ENCODE measurements at regions not wholly inside any gene's neighbourhood (a gene's known extent, or its start where the extent isn't known, plus 50 kb on each side); places are given as distances from the start of the nearest gene placed in this dataset.

DNA sequence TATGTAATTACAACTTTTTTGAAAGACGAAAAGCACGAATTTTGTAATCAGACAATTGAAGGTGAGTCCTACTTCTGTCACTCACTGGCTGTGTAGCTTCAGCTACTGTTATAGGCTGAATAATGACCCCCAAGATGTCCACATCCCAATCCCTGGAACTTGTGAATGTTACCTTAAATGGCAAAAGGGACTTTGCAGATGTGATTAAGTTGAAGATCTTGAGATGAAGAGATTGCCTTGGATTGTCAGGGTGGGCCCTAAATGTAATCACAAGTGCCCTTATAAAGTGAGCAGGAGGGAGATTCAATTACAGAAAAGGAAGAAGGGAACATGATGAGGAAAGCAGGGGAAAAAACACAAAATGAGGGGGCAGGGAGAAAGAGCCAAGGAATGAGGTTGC, 326.2 kb upstream of the MSX2 start:
- no peak for DNase-seq (ENCODE audit: low read depth in 4 of 4, low spot score in 3 of 4)

DNA sequence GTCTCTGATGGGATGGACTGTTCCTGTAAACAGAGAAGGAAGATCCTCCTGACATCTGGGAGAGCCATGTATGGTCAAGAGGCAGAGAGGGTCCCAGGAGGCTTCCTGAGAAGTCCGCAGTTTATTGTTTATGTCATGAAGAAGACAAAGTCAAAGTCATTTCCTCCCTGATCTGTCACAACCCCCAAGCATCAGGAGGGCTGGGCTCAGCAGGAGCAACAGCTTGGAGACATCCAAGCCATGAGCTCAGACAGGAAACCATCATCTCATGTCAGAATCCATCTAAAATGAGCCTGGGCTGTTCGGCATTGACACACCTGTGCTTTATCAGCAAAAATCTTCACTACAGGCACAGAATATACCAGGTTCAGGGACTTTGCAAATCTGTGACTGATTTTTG, 325.0 kb upstream of the MSX2 start:
- no peak for DNase-seq (ENCODE audit: low read depth in 4 of 4, low spot score in 3 of 4)

DNA sequence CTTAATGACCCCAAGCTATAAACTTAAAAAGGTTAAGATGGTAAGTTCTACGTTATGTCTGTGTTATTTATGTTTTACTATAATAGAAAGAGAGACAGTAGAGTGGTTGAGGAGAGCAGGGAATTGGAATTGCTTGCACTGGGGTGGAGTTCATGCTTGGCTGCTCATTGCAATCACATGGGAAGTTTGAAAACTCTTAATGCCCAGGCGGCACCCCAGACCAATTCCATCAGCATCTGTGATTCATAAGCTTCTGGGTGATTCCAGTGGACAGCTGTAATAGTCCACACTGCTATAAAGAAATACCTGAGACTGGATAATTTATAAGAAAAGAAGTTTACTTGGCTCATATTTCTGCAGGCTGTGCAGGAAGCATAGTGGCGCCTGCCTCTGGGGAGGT, 323.9 kb upstream of the MSX2 start:
- no peak for DNase-seq (ENCODE audit: low read depth in 4 of 4, low spot score in 3 of 4)

DNA sequence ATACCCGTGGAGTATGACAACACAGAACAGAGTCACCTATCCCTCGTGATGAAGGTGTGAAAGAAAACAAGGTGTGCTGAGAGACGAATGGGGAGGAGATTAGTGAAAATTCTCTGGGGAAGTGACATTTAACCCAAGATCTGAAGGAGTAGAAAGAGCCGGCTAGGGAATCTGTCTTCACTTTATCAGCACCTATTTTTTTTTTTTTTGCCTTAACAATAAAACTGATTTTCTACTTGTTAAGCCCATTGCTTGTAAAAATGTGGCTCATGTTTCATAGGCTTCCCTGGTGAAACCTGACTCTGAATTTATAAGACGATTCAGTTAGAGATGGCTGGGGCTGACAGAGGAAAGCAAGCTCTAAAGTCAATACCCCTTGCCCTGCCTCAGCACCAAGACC, 322.6 kb upstream of the MSX2 start:
- no peak for DNase-seq (ENCODE audit: low read depth in 4 of 4, low spot score in 3 of 4)

DNA sequence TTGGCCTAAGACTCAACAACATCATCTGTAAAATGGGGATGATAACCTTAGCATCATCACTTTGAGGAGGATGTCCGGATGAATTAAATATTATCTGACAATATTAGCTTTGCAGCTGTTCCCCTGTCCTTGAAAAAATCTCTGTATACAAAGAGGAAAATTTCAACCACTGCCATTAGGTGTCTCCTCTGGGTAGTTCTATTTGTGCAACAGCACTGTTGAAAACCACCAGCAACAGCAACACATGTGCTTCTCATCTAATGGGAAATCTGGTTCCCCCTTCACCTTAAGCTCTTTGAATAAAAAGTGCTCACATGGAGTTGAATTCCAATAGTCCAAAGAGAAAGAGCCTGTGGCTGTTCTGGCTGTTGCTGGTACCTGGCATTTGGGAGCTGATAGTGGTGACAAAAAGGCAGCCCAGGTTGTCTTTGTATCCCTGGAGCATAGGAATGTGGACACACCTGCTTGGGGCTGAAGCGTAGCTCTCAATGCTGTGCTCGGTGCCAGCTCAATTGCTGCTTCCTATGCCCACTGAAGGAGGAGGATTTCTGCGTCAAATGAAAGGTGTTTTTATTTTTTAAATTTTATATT, 322.1 kb upstream of the MSX2 start:
- no peak for DNase-seq (ENCODE audit: low read depth in 4 of 4, low spot score in 3 of 4)

DNA sequence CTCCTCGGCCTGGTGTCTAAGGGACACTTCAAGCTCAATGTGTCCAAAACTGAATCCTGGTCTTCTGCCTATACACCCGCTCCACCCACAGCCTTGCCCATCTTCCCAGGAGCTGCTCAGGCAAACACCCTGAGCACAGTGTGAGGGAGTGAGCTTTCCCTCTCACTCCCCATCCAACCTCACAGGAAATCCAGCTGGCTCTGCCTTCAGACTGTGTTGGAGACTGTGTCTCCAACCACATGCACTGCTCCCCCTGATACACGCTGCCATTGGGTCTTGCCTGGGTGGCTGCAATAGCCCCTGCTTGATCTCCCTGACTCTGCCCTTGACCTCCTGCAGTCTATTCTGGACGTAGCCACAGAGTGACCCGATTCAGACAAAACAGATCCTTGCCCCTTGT, 319.5 kb upstream of the MSX2 start:
- DNase-seq (ENCODE audit: low read depth in 4 of 4, low spot score in 3 of 4), result no peak

DNA sequence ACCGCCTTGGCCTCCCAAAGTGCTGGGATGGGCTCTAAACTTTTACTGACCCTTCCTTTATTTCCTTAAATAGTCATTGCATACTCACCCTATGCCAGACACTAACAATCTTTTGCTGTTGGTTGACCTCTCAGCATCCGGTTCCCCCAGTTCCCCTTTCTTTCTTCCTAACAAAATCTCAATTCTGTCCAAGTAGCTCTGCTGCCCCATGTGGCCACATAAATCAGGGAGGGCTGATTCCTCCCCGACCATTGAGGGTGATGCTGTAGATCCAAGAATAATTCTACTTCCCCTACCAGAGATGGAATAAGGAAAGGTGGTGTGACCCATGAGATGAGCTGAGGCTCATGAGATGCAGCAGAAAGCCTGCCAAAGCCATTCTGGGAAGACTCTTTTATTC, 315.3 kb upstream of the MSX2 start:
- no peak for DNase-seq (ENCODE audit: low read depth in 4 of 4, low spot score in 3 of 4)

DNA sequence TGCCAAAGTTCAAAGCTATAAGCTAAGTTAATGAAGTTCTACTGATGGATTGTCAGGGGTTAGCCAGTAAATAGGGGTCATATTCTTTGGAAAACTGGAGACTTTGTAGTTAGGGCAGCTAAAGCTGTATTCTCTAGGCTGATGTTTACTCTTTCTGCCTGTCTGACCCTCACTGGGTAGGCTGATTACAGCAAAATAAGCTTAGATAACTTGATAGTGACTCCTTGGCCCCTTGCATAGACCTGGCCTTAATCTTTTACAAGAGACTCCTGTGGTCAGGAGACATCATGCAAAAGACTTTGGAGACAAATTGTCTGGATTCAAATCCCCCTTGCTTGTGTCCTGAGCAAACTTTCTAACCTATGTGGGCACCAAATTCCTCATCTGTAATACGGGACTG, 314.4 kb upstream of the MSX2 start:
- no peak for DNase-seq (ENCODE audit: low read depth in 4 of 4, low spot score in 3 of 4)

DNA sequence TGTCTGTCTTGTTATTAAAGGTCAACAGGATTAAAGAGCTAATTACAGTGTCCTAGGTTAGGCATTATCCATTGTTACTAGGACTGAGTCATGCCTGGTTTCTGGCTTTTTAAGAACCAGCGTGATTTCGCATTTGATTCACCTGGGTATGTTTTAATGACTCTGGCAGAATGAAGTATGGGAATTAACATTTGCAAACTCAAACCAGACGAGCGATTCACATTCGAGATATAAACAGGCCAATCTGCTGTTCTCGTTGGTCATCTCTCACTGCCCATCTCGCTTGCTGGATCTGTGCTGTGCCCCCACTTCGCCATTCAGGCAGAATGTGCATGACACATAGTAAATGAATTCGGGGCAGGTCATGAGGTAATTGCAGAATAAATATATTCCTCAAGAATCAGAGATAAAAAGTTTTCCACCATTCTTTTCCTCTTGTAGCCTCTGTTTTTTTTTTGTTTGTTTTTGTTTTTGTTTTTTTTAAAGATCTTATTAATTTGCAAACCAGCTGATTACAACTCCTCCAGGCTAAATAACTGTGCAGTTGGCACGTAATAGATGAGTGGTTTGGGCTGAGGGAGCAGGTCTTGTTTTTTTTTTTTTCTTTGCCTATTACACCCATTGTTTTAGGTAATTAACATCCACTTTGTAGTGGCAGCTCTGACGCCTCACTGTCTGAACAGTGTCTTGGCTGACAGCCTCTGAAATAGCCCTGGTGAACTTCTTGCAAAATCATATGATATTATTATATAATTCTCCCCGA, 313.5 kb upstream of the MSX2 start:
- no peak for DNase-seq (ENCODE audit: low read depth in 4 of 4, low spot score in 3 of 4)

DNA sequence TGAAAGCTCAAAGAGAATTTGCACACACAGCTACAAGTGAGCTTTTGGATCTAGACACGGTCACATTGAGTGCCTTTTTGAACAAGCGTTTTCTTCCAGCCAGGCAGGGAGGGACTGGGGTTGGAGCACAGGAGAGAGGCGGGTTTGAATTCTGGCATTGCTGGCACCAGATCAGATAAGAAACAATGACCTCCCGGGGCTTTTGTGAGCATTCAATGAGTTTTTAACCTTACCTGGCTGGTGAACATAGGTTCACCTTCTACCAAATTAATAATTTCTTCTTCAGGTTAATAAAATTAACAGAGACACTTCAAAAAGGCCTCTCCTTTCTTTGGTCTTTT, 312.9 kb upstream of the MSX2 start:
- DNase-seq (ENCODE audit: low read depth in 4 of 4, low spot score in 3 of 4), result no peak

DNA sequence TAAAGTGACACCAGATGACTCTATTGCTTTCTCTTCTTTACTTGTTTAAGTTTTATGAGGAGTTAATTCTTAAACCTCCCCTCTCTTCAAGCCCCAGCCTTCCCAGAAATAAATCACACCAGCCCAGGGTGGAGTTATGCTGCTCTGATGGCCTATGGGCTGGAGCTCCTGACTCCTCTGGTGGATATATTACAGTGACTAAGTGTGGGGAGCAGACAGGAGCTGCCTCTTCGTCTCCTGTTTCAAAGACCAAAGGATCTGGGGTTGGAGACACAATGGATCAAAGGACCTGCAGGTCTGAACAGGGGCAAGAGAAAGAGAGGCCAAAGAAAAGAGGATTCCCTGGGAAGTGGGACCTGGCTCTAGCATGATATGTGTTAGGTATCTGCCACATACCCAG, 312.0 kb upstream of the MSX2 start:
- peak in 1 of 4 donors; percentile 23 for DNase-seq (ENCODE audit: low read depth in 4 of 4, low spot score in 3 of 4)

DNA sequence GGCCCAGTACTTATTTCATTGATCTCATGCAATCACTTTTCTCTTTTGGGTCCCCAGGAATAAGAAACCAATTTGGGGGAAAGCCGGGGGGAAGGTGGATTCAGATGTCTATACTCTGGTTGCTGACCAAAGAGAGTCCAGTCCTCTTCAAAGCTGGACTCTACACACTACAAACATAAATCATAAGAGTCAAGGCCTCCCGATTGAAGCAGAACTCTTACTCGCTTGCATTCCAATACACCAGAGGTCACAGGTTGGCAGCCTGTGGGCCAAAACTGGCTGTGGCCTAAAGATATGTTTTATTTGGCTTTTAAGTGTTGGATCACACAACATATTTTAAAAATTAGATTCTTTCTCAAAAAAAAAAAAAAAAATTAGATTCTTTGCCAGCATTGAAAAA, 311.4 kb upstream of the MSX2 start:
- no peak for DNase-seq (ENCODE audit: low read depth in 4 of 4, low spot score in 3 of 4)

DNA sequence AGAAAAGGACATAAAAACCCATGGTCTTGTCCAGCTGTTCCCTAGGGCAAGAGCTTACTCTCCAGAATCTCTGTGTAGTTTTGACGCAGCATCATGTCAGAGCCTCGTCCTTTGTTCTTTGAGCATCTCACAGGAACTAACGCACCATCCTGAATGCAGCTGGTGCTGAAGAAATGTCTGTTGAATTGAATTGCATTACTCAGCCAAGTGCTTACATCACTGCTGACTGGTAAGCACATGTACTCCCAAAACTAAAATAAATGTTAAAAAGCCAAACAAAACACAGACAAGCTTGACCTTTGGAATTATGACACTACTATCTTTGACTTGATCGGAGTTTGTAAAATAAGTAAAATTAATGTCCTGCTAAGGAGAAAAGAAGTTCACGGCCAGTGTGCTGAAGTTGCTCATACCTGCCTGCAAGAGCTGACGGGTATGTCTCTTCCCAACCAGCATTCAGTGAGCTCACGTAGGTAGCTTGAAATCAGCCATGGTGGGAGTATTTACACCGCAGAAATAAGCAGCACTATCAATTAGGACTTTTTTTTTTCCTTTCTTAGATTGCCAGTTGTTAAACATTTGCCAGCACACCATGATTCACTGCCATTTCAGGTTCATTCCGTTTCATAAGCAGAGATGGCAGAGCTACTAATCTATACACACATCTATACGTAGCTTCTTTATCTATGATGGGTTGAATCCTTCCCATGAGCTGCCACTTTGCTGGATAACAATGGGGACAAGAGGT, 310.6 kb upstream of the MSX2 start:
- DNase-seq (ENCODE audit: low read depth in 4 of 4, low spot score in 3 of 4), result no peak

DNA sequence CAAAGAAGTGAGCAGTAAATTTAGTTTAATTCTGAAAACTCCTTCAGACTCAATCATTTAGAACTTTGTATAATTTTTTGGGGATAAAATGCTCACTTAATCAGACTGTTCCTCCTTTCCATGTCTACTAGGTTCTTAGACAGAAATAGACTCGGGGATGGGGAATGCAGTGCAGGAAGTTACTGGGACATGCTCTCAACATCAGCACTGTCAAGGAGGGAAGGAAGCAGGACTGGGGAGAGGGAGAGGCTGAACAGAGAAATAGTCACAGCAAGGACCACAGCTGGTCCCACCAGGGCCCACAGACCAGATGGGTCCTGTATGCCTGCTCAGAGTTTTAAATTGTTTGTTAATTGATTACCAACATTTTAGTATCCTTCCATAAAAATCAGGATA, 310.1 kb upstream of the MSX2 start:
- no peak for DNase-seq (ENCODE audit: low read depth in 4 of 4, low spot score in 3 of 4)

DNA sequence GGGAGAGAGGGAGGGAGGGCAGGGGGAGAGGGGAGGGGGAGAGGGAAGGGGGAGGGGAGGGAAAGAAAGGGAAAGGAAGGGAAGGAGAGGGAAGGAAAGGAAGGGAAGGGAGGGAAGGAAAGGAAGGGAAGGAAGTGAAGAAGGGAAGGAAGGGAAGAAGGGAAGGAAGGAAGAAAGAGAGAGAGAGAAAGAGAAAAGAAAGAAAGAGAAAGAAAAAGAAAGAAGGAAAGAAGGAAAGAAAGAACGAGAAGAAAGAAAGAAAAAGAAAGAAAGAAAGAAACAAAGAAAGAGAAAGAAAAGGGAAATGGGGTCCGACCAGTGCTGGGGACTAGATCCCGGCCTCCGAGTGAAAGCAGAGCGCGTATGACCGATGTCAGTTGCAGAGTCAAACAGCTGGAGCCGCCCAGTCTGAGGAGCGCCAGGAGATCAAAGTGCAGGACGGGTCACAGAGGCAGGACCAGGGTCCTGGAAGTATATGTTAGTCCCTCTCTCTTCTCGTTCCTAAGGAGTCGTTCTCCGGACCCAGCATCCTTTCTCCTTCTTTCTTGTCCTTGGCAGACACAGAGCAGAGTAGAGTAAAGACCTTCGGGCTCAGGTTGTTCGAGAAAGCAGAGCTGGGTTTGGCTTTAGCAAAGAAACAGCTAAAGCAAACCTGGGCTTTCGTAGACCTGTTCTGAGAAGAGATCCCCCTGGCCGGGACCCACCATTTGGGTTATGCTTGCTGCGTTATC, 305.4 kb upstream of the MSX2 start:
- peak in 1 of 4 donors; percentile 17 for DNase-seq (ENCODE audit: low read depth in 4 of 4, low spot score in 3 of 4)

DNA sequence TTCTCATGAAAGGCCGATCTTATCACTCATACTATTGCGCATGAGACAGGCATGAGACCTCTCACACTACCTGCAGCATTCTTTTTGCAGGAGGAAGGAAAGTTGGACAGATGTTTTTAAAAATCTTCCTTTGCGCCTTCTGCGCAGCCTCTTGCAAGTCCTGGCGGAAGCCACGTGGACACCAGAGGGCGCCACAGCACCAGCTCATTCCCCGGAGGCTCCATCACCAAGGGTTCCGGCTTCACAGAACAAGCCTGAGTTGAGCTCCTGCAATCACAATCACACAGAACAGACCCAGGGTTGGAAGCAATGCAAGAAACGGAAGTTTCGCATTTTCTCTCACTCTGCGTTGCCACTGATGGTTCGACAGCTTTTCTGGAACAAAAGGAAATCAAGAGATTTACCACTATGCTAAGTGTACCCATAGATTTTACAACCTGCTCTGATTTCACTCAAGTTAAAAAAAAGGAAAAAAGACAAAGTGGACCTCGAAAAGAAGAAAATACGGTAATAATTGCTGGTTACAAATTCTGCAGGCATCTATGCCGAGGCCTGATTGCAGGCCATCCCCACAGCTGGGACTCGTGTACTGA, 304.7 kb upstream of the MSX2 start:
- DNase-seq (ENCODE audit: low read depth in 4 of 4, low spot score in 3 of 4), result peak; percentile 76 to 89 (median 82)

DNA sequence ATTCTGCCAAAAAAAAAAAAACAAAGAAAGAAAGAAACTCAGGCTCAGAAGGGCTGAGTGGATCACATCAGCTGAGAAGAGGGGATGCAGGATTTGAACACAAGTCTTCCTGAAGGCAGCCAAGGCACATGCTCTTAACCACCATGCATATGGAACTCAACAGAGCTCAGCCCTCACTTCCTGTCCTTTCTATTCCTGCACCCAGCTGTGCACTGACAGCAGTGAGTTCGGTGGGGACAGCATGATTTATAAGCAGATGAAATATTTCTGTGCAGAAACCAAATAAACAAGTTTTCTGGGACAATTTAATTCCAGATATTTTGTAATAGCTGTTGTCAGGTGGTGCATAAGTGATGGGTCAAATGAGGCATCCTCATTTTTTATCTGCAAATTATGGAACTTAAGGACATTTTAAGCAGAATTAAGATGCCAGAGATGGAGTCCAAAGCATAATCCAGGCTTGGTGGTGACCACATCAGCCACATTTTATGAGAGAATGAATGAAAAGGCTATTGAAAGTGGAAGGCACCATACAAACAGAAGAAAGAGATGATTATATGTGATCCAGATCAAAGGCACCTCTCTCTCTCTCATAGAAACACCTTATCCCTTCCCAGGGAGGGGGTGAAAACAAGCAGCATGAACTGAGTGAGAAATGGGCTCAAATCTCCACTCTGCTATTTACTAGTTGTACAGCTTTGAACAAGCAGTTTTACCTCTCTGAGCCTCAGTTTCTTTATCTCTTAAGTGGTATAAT, 303.6 kb upstream of the MSX2 start:
- no peak for DNase-seq (ENCODE audit: low read depth in 4 of 4, low spot score in 3 of 4)

DNA sequence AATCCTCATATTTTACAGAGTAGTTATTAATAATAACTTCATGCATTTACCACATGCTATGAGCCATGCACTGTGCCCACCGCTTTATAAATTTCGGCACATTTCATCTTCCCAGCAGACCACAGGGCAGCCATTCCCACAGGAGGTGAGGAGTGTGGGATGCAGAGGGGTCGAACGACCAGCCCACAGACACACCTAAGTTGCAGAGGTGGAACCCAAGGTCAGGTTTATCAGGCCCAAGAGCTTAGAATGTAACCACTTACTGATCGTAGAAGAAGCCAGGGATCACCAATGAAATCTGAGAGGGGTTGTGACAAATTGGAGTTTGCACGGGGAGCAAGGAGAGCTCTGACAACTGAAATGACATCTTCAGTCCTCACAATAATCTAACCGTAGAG, 303.0 kb upstream of the MSX2 start:
- no peak for DNase-seq (ENCODE audit: low read depth in 4 of 4, low spot score in 3 of 4)

DNA sequence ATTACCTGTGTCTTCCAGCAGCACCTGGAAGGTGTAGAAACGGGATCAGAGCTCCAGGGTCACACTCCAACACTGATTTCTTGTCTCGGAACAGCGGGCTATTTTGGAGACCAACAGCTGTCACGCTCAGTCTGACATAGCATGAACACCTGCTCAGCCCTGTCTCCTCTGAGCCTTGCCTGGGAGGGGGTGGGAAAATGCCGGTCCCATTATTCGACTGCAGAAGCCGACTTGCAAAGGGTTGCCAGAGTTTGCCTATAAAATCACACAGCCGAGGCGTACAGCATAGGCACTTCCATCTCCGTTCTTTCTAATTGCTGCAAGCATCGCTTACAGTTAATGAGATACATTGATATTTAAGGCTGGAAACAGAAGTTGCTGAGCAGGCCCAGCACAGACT, 300.8 kb upstream of the MSX2 start:
- DNase-seq (ENCODE audit: low read depth in 4 of 4, low spot score in 3 of 4), result no peak
